HG03439 (cell line): ENCODE measurements at regions not wholly inside any gene's neighbourhood (a gene's known extent, or its start where the extent isn't known, plus 50 kb on each side); places are given as distances from the start of the nearest gene placed in this dataset.

ENCODE experiments used
- ATAC-seq: cut with Tn5 transposase; IDR thresholded peaks from one replicate; pipeline ENCODE4 v1.9.1; 2021; ENCODE audit warnings: mild to moderate bottlenecking, moderate library complexity; ENCODE audit not compliant: unreplicated experiment

- no peak for ATAC-seq
These were observed 462.5 kb upstream of the HS6ST1 start for GRCh38 chr2:128781166-128781565.

GRCh38 chr2:128781585-128782385, 463.1 kb upstream of the HS6ST1 start:
- no peak for ATAC-seq

GRCh38 chr2:128782411-128783192, 463.9 kb upstream of the HS6ST1 start:
- no peak for ATAC-seq

DNA sequence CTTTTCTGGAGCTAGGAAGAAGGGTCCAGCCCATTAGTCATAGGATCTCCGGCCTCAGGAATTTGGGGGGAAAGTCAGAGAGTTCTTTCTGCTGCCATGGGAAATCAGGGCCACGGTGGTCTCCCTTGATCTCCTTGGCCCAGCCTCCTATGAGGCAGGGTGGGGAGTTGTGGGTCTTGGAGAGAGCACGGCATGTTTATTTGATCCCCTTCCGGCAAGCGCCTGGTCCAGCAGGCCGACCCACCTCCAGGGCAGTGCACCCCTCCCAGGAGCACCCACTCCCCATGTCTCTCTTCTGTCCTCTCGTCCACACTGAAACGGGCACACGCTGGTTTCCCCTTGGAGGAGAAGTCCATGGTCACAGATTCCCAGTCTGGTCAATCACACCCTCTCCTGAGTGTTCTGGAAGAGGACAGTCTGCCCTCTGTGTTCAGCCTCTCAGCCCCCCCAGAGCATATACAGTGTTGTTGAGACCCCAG, 464.6 kb upstream of the HS6ST1 start:
- ATAC-seq = no peak

- ATAC-seq = no peak
These were observed 465.2 kb upstream of the HS6ST1 start for GRCh38 chr2:128783896-128784295.

DNA sequence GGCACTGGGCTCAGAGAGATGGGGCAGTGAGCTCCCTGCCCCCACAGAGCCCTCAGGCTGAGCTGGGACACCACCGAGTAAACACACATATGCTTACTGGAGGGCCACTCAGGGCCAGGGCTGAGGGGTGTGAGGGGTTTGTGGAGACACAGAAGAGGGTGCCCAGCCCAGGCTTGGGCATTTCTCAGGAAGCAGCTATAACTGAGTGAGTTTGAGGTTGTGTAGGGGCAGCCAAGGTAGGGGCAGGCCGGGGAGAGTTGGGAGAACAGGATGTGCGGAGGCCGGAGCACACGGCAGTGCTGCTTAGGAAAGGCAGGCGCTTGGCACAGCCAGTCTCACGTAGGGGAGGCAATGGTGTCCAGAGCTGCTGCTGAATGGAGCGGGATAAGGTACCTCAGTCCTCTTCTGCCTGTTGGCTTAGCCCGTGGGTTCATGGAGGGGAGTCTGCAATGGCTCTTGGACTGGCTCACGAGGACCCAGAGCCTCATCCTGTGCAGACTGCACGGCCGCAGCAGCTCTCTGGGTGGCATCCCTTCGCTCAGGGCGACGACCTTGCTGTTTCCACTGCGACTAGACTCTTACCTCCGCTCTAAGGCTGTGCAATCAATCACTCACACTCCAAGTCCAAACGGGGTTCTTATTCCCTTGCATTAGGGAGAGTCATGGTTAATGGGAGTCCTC, 466.1 kb upstream of the HS6ST1 start:
- ATAC-seq = no peak

DNA sequence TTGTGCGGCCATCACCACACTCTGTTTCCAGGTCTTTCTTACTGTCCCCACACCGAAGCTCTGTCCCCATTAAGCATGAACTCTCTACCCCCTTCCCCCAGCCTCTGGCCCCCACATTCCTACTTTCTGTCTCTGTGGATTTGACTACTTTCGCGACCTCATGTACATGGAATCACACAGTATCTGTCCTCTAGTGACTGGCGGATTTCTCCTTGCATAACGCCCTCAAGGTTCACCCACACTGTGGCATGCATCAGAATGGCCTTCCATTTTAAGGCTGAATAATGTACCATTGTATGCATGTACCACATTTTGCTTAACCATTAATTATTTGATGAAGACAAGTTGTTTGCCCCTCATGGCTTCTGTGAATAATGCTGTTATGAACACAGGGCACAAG, 467.6 kb upstream of the HS6ST1 start:
- ATAC-seq = no peak

DNA sequence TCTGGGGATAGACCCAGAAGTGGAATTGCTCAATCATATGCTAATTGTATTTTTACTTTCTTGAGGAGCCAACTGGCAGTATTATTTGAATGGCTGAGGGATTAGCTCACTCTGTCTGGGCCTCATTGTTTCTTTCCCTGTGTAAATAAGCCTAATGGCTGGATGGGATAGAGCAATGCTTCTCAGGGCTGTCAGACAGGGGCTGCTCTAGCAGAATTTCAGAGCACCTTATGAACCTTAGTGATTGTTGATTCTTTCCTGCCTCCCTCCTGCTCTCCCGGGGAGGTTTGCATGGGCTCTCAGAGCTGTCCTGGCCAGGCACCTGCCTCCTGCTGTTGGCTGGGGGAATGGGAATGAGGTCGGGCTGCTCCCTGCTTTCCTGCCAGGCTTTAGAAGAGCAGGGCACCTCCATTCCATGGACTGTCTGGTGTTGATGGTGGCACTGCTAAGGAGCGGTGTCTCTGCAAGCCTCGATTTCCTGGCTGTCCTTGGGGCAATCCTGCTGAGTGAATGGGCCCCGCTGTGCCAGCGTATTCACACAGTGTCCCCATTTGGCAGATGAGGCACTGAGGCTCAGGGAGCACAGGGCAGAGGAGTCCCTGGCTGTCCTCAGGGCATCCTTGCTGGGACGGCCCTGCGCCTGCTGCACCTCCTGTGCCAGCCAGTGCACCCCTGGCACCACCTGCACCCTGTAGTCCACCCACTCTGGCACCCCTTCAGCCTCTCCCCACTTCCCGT, 468.2 kb upstream of the HS6ST1 start:
- ATAC-seq = no peak

- ATAC-seq = no peak
These were observed 468.9 kb upstream of the HS6ST1 start for GRCh38 chr2:128787616-128788015.

- no peak for ATAC-seq
These were observed 470.1 kb upstream of the HS6ST1 start for GRCh38 chr2:128788636-128789220.

- ATAC-seq = no peak
These were observed 470.6 kb upstream of the HS6ST1 start for GRCh38 chr2:128789221-128789620.

DNA sequence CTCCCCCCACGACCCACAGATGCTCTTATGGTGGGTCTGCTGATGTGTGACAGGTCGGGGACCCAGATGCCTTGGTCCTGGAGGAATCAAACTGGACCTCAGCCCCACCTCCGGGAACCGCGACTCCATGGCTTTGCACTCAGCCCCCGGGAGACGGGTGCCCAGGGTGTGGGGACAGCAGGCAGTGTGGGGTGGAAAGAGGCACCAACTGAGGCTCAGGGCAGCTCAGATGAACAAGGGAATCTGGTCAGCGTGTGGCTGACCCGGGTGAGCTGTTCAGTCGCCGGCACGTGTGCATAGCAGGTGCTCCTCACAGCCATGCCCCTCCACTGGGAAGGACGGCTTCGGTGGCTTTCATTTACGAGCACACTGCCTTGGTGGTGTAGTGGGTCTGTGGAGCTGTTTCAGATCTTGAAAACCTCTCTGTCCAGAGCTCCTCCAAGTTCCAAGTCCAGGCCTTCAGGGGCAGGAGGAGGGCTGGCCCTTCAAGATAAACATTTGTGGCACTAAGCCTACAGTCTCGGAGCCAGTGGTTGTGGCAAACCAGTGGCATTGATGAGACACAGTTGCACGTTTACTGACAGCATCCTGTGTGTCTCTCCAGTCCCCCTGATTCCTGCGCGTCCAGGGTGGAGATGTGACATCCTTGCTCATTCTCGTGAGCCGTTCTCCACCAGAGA, 471.2 kb upstream of the HS6ST1 start:
- no peak for ATAC-seq

GRCh38 chr2:128790541-128791001, 471.9 kb upstream of the HS6ST1 start:
- ATAC-seq = no peak

DNA sequence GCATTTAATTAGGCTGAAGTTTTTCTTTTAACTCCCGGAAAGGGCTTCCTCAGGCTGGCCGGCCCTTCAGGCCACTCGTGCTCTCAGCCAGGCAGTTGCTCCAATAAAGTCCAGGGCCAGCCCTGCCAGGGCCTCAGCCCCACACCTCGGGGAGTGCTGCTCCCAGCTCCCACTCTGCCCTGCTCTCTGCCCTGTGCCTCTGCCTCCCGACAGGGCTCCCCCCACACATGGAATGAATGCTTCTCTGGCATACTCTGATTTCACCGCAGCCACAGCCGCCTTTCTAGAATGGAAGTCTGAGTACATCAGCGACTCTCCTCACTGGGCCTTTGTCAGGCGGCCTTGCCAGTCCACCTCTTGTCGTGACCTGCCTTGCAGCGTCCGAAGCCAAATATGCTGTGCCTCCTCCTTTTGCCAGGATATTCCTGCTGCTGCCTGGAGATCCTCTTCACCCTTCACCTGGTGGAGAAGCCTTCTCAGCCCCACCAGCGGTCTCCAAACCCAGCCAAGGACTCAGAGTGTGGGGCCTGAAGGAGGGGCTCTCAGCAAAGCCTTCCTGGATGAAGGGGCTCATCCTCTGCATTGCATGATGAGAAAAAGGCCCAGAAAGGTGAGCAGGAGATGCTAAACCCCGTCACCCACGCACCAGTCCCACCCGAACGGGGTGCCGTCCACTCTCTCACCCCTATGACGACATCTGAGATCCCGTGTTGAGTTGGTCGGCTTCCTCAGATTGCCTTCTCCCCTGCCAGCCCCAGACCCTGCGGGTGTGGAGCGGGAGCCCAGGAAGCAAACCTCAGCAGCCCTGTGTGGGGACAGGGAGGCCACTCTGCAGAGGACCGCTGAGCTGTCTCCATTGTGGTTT, 472.7 kb upstream of the HS6ST1 start:
- no peak for ATAC-seq

DNA sequence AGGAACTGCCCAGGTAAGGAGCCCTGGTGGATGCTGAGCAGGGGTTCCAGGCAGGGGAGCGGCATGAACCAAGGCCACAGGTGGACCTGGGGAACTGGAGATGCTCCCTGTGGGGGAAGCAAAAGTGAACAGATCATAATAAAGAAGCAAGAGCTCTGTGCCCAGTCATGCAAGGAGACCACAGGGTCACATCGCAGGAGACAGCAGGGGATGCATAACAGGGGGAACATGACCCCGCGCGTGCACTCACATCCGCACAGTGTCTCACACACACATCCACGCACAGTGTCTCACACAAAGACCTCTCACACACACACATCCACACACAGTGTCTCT, 473.3 kb upstream of the HS6ST1 start:
- ATAC-seq = no peak

- ATAC-seq = no peak
These were observed 473.9 kb upstream of the HS6ST1 start for GRCh38 chr2:128792476-128793054.

DNA sequence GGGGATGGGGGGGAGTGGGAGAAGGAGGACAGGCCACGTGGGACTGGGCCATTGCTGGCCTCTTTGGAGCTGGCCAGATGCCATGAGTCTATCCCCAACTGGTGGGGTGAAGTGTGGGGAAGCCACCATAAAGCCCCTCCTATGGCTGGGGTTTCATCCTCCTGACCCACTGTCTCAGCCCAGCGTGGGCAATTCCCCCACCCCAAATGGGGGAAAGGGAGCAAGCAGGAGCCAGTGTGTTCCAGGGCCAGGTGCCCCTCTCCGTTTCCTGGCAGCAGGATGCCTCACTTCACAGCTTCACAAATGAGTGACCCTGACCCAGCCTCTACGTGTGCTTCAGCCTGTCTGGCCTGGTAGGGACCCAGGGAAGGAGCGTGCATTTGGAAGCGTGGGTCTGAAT, 474.7 kb upstream of the HS6ST1 start:
- ATAC-seq = no peak

DNA sequence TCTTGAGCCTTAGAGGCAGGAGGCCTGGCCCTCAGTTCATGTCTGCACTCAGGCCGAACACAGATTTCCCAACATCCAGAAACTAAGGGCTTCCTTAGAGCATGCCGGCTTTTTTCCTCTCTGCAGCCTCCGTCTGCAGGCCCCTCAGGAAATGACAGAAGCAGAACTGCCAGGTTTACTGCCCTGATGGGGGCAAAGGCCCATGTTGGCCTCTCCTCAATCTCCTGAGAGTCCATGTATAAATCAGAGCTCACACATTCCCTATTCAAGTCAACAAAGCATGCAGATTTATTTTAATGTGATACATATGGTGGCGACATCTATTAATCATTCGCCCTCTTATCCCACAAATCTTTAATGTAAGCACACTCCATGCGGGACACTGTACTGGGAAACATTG, 475.6 kb upstream of the HS6ST1 start:
- no peak for ATAC-seq

DNA sequence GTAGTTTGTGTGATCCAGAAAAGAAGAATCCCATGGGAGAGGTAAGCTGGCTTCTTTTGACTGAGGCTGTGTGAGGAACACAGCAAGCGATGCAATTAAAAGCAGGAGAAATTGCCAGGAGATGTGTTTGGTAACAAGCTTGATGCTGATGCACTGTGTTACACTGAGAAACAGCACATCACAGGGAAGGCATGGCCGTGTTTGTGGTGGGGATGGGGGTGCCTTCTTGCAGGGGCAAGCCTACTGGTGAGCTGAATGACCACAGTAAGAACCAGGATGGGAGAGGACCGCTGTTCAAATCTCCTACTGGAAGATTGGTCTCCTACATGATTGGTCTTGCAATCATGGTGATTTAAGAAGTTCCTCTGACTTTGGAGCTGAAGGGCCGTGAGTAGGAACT, 477.7 kb upstream of the HS6ST1 start:
- no peak for ATAC-seq
